ENCODE measurements at regions not wholly inside any gene's neighbourhood (a gene's known extent, or its start where the extent isn't known, plus 50 kb on each side); places are given as distances from the start of the nearest gene placed in this dataset.
"Not testable (repeated sequence)": the region's sequence is repeated elsewhere in the genome, so short reads cannot be mapped to it uniquely, and the experiment has no call there.

DNA sequence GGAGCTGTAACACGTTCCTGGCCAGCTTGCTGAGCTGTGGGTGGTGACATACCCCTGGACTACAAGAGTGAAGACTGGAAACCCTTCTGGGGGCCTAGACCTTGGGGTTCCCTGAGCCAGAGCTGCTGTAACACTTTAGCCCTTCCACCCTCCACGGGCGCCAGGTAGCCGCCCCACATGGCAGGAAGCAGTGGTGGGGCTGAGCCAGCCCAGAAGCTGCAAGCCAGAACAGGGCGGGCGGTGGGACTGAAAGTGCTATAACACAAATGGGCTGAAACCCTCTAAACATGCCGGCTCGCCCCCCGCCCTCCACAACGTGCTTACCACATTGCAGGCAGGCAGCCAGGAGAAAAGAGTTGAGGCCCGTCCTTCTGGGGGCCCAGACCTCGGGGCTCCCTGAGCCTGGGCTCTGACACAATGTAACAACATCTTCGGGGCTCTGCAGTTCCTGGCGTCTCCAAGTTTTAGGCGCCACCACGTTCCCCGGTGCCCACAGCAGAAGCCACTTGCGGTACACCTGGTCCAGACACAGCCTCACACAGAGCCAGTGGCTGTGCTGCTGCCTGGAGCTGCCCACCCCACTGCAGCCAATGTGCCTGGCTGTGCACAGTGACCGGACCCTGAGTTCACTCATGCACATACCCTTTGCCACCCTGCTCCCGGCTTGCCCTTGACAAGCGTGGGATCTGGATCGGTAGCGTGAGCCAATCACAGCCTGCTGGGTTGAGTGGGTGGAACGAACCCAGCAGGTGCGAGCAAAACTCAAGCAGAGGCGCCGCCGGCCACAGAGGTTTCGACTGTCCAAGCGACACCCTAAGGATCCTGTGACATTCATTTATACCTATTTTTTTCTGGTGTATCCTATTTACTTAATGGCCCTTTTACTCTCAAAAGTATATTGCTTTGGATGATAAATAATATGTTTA lies 127.4 kb upstream of the FHL2 start:
- DNase-seq = no peak

DNA sequence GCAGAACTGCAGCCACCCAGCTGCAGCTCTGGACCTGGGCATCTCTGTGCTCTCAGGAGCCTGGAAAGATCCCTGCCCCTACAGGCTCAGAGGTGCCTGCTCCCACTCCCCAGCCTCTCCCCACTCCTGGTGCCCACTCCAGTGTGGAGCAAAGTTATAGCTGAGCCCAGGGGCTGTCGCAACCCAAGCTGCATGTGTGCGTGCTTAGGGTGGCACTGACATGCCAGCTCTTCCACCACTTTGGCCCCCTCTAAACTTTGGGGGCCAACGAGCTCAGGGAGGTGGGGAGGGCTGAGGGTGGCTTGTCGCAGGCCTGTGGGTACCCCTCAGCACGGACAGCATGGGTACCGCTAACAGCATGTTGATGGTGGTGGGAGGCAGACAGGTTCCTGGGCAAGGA lies 126.3 kb upstream of the FHL2 start:
- no peak for DNase-seq

DNA sequence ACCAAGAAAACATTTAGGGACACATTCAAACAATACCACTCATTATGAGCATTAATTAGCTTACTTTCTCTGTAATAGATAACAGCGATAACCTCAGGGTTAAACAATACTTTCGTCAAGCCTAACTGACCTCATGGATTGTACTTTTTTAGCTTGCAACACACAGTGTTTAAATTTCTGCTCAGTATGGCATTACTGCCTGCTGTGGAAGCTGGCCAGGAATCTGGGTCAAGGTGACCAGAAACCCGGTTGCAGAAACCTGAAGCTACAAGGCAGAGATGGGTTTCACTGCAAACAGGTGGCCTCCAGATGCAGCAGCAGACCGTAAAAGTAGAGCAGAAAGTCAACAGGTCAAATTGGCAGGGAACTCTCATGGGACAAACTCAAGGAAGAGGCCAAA lies 123.8 kb upstream of the FHL2 start:
- no peak for DNase-seq

- no peak for DNase-seq
These were observed 122.8 kb upstream of the FHL2 start for GRCh38 chr2:105521616-105522015.

DNA sequence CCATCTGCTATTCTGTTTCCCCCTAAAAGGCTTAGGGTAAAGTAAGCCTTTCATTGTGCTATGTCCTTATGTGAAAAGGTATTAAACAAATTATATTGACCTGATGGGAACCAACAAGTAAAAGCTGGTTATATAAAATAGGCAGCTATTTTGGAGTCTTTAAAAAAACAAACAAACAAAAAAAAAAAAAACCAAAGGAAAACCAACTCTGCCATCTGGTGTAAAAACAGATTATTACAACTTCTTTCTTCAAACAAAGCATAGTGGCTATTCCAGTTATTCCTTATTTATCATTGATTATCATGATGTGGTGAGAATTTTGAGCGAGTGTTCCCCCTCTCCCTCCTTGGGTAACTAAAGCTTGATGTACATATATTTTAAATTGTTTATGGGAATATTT lies 122.3 kb upstream of the FHL2 start:
- DNase-seq = no peak

GRCh38 chr2:105519516-105519915 lies 120.7 kb upstream of the FHL2 start:
- no peak for DNase-seq

GRCh38 chr2:105518897-105519296 lies 120.0 kb upstream of the FHL2 start:
- no peak for DNase-seq

- DNase-seq = no peak
These were observed 119.2 kb upstream of the FHL2 start for GRCh38 chr2:105517814-105518705.

DNA sequence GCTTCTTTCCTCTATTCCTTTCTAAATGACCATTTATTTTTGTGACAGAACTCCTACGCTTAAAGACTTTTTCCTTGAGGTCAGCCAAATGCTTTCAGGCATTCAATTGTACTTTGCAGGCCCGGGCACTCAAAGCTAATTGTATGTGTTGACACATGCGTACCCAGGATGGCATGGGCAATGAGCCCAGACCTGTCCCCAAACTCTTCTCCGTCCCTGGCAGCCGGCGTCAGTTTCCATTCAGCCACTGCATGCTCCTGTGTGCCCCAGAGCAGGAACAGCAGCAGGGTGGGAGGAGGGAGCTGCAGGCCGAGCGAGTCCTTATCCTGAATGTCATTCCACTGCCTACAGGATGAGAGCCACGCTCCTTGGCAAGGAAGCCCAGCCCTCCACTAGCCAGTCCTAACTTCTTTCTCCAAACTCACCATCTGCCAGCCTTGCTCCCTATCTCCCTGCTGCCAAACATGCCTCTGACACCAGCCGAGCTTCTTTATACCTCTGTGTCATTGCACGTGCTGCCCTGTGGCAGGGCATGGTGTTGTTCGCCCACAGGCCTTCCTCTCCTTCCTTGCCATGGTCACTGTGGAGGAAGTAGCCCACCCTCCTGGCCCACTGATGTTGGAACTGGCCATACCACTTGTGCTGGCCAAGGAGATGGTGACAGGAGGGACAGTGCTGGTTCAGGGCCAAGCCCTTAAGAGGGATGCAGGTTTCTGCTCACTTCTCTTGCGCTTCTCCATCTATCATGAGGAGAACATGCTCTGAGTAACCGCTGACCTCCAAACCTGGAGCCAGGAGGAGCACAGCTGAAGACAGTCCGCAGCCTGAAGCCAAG lies 116.9 kb upstream of the FHL2 start:
- DNase-seq = no peak

GRCh38 chr2:105514576-105514975 lies 115.7 kb upstream of the FHL2 start:
- DNase-seq = no peak

DNA sequence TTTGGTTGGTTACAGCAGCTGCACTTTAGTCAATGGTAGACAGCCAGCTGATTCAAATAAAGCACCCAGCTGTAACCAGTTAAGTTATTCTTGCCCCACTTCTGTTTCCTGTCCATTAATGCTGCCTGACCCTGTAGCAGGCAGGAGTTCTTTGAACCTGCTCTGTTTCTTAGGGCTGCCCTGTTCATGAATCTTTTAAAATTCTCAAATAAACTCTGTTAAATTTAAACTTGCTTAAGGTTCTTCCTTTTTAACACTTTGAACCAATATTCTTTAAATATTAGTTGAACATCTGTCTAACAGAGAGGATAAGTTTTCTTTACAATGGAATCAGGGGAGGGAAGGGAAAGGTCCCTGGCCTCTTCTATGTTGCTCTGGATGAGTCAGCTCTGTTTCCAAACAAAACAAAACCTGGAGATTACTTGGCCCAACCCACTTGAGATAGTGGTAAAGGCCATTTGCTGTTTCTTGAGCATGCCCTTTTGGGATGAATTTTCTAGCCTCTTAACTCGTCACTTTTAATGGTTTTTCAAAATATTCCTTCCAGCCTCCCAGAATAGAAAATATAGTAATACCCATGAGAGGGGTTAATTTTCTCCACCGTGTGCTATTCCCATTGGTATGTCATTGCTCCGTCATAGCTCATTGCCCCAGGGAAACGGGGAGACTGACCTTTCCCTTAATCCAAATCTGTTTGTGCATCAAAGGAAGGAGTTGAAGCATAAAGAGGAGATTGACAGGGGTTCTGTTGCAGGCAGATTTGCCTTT lies 112.1 kb upstream of the FHL2 start:
- DNase-seq = no peak

DNA sequence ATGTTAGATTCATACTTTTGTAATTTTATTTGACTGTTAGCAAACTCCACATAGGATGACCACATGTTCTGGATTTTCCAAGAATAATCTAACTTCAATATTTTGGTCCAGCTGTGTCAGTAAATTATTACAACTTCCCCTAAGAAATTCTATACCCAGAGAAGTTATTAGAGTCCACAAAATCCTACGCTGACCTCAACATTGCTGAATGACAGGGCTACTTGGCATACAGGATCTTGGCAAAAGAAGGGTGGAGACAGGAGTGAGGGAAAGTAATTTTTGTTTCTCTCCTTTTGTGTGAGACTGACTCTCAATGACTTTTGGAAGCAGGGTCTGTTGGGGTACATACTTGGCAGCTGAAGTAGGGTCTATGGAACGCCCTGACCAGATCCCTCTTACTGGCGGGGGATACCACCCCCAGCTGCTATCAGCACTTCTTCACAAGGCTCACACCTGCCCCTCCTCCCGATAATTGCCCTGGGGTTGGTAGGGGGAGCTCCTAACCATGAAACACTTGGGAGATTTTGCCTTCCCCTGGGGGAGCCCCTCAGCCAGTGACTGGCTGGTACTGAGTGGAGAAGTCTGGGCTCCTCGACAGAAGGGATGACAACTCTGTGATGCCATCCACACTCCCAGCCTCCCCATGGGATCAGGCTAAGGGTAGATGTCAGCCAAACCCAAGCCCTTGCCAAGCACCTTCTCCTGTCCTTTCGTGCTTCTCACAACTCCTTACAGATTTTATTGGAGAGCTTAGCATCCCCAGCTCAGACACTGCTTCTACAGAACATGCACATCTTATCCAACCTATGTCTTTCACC lies 110.6 kb upstream of the FHL2 start:
- DNase-seq = no peak

- not testable (repeated sequence) for DNase-seq
These were observed 108.0 kb upstream of the FHL2 start for GRCh38 chr2:105506860-105507259.

DNA sequence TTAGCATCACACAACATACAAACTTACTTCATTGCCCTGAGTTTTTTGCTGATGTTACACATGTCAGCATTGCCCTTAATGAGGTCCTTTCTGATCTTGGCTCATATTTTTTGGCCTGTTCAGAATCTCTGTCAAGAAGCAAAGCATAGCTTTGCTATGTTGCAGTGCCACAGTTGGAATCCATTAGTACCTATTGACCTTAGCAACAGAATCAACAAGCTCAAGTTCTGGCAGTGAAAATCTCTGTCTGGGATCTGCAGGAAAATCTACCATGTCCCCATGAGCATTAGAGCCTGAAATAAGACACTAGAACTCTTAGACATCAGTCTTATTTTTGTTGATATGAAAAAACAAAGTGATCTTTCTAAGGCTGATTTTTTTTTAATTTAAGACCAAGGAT lies 105.6 kb upstream of the FHL2 start:
- no peak for DNase-seq

DNA sequence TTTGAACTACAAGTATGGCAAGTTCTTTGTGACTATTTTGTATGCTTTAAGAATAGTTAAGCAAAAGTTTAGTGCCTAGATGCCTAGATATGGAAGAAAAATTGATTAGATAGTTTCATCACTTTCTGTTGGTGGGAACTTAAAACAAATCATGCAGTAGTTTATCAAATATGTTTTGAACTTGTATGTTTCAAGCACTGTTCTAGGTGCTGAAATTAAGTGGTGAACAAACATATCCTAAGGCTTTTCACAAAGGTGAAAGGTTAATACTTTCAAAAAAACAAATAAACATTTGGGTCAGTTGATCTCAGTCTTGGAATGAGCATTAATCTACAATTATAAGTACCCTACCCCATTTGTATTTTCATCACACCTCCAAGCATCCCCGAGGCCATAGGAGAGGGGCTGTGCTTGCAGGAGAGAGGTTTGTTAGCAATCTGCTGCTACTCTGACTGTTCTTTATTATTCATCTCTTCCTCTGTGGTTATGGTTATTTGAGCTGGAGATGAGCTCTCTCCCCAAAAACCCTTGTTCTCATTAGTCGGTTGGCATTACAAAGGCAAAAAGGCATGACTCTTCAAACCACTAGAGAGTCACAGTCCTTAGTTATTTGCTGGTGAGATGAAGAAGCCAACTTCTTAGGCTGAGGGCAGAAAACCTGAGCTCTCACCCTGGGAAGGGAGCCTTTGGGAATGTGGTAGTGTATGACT lies 103.9 kb upstream of the FHL2 start:
- no peak for DNase-seq

GRCh38 chr2:105498281-105498846 lies 99.5 kb upstream of the FHL2 start:
- DNase-seq = no peak

GRCh38 chr2:105497094-105497493 lies 98.2 kb upstream of the FHL2 start:
- no peak for DNase-seq

DNA sequence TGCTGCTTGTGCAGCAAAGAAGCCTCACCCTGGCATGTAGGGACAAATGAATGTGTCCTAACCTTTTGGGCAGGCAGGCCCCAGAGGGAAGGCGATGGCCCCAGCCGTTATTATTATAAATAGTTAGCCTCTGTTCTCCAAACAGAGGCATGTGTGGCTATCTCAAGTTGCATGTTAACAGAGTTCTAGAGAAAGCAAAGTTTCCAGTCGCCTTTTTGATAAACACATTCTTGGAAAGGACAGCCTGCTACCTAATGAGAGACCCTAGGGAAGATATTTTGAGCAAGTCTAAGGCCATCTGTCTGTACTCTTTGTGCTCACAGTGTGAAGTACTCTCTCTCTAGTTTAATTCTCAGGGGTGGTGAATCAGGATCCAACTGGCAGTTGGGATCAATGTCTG lies 97.4 kb upstream of the FHL2 start:
- no peak for DNase-seq

DNA sequence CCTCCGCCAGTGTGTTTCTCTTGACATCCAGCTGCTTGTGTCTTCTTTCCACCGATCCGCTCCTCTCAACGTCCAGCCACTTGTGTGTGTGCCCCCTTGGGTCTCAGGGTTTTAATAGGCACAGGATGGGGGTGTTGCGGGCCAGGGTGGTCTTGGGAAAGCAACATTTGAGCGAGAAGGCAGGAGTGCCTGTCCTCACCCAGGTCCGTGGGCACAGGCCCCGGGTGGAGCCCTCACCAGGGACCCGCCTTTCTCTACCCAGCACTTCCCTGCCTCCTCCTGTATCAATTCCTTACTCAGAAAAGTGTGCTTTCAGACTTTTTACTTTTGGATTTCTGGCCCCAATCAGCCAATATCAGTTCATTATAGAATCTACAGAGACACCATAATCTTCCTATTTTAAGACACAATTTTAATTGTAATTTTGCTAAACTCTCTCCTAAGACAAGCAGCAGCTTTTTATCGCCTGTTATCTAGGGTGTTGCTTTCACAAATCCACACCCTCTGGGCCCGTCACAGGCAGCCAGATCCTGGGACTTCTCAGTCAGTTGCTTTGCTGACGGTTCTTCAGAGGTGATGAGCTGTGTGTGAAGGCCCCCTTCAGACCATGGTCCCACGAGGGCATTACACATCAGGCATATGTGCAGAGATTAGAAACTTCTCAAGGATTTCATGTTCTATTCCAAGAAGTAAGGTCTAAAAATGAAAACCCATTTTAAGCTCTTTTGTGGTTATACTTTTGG lies 96.0 kb upstream of the FHL2 start:
- DNase-seq = no peak

DNA sequence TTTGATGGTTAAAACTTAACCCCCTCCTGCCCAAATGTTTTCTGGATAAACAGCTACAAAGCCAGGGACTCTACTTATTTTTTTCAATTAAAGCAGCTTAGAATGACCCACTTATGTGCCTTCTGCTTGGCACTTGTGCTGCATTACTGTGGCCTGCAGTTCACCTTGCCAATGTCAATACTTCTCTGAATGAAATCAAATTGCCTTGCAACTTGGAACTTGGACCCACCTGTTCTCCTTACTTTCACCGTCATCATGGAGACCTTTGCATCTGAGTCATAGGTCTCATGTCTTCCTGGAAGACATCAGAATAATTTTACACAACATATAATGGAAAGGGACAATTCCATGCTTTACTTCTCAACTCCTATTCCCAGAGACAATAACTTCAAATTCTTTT lies 92.1 kb upstream of the FHL2 start:
- no peak for DNase-seq

All from GF-D8 (cell line).